ENCODE measurements at regions not wholly inside any gene's neighbourhood (a gene's known extent, or its start where the extent isn't known, plus 50 kb on each side); places are given as distances from the start of the nearest gene placed in this dataset.

- no peak for TF ChIP-seq CTCF (IDR thresholded peaks at IDR 0.05)
- TF ChIP-seq EP300 (IDR thresholded peaks at IDR 0.05) = no peak
These were observed 114.4 kb upstream of the CDK1 start for GRCh38 chr10:60663850-60664249.

Measured in ovary (tissue), 3 donors.